HepG2 (cell line): ENCODE measurements at regions not wholly inside any gene's neighbourhood (a gene's known extent, or its start where the extent isn't known, plus 50 kb on each side); places are given as distances from the start of the nearest gene placed in this dataset.

Experiments
- ATAC-seq: fragments of 200-7000 bp; cut with Tn5 transposase; 3 replicates; pipeline ENCODE4 v1.9.1; 2020; ENCODE audit warnings: mild to moderate bottlenecking, moderate library complexity
- BruUV-seq: library from RNA; stranded (reverse); fragments of 400-500 nt; replicated peaks from 2 replicates; lab custom pipeline; 2021; lab: Mats Ljungman, UMichigan
- CTCF ChIA-PET: fragments of 300-600 bp; formaldehyde crosslinking; extraction: SDS; loops from one replicate; lab custom pipeline; 2021; ENCODE audit warnings: low total read pairs, inconsistent platforms, low intra/inter-chr PET ratio; lab: Yijun Ruan, JAX
- POLR2A ChIA-PET: fragments of 350-600 bp; sonication (Branson Sonifier 250); formaldehyde crosslinking; loops from one replicate; lab custom pipeline; 2020; ENCODE audit warnings: antibody characterized with exemption, inconsistent platforms; lab: Yijun Ruan, JAX
- DNase-seq: peaks from one replicate; pipeline ENCODE4 v3.0.0-alpha.2; 2015; ENCODE audit warnings: low spot score
- FAIRE-seq: peaks from 3 replicates; lab custom pipeline; 2011; peaks lifted over from hg19 to GRCh38; lab: Jason Lieb, UNC
- H2AFZ ChIP-seq: one replicate; pipeline ENCODE4 v1.6.1; 2011; ENCODE audit warnings: low read length, inconsistent platforms
- H3K27ac ChIP-seq: fragments of 300-600 bp; 3 replicates; pipeline ENCODE4 v1.8.0; 2011; ENCODE audit warnings: mixed run types, mild to moderate bottlenecking, mixed read lengths, low read length, inconsistent platforms; ENCODE audit not compliant: insufficient read depth; ENCODE audit errors: extremely low read length
- H3K27me3 ChIP-seq, 2 experiments: fragments of 200-600 bp in 1 of 2; 2 replicates in 1 of 2; 3 replicates in 1 of 2; pipeline versions ENCODE4 v1.6.0 to v1.8.0; 2011; ENCODE audit warnings: low read length in 2 of 2, mild to moderate bottlenecking in 2 of 2, moderate library complexity in 2 of 2, inconsistent platforms in 1 of 2; ENCODE audit not compliant: insufficient read depth in 2 of 2, control insufficient read depth in 1 of 2
- H3K36me3 ChIP-seq, 2 experiments: fragments of 200-600 bp in 1 of 2; replicated peaks in 1 of 2; 2 replicates in 1 of 2; 3 replicates in 1 of 2; pipeline versions ENCODE4 v1.5.1 to v1.8.0; 2011; ENCODE audit warnings: low read length in 2 of 2, inconsistent platforms in 1 of 2; ENCODE audit not compliant: insufficient read depth in 2 of 2, control insufficient read depth in 1 of 2
- H3K4me1 ChIP-seq: 2 replicates; pipeline ENCODE4 v1.5.1; 2012; ENCODE audit warnings: low read length, inconsistent platforms; ENCODE audit not compliant: insufficient read depth
- H3K4me2 ChIP-seq: 2 replicates; pipeline ENCODE4 v1.6.0; 2011; ENCODE audit warnings: low read depth, low read length, inconsistent platforms
- H3K4me3 ChIP-seq, 3 experiments: fragments of 200-600 bp in 1 of 3; sonication (generic), shearing (Covaris generic) in 1 of 3; replicated peaks in 1 of 3; 2 replicates each; pipeline ENCODE4 v1.5.1; 2011 to 2016; ENCODE audit warnings: low read length in 3 of 3, inconsistent platforms in 2 of 3, low read depth in 2 of 3, mild to moderate bottlenecking in 2 of 3, control low read depth in 1 of 3, mixed read lengths in 1 of 3; ENCODE audit not compliant: insufficient read depth in 1 of 3
- H3K79me2 ChIP-seq: one replicate; pipeline ENCODE4 v1.6.1; 2011; ENCODE audit warnings: low read length, inconsistent platforms; ENCODE audit not compliant: insufficient read depth
- H3K9ac ChIP-seq: 2 replicates; pipeline ENCODE4 v1.6.0; 2011; ENCODE audit warnings: mild to moderate bottlenecking, low read depth, low read length, inconsistent platforms; ENCODE audit not compliant: insufficient read depth
- H3K9me3 ChIP-seq: 2 replicates; pipeline ENCODE4 v1.5.1; 2012; ENCODE audit warnings: mild to moderate bottlenecking, low read length
- H4K20me1 ChIP-seq: 2 replicates; pipeline ENCODE4 v1.6.0; 2011; ENCODE audit warnings: inconsistent platforms, mild to moderate bottlenecking, low read length, moderate library complexity; ENCODE audit not compliant: insufficient read depth
- FIP1L1 ChIP-seq: fragments of 200-400 bp; formaldehyde crosslinking; IDR thresholded peaks from 2 replicates; pipeline ENCODE4 v1.6.1; 2018; ENCODE audit warnings: low read depth, mild to moderate bottlenecking, low read length, moderate library complexity, borderline replicate concordance; ENCODE audit not compliant: insufficient read depth
- KLF12 ChIP-seq: sonication (generic); formaldehyde crosslinking; IDR thresholded peaks from 2 replicates; pipeline ENCODE4 v1.4.0; 2020; ENCODE audit warnings: missing genetic modification reagents, borderline replicate concordance
- KMT2A ChIP-seq: sonication (generic); formaldehyde crosslinking; IDR thresholded peaks from 2 replicates; pipeline ENCODE4 v1.4.0; 2020; ENCODE audit warnings: missing genetic modification reagents
- NFIC ChIP-seq: IDR thresholded peaks from 2 replicates; pipeline ENCODE4 v1.6.1; 2012; ENCODE audit warnings: mild to moderate bottlenecking, low read length, inconsistent platforms
- RBFOX2 ChIP-seq: fragments of 200-400 bp; formaldehyde crosslinking; IDR thresholded peaks from 2 replicates; pipeline ENCODE4 v1.6.1; 2017; ENCODE audit warnings: low read depth, mild to moderate bottlenecking, low read length
- RORA ChIP-seq: sonication (generic); formaldehyde crosslinking; IDR thresholded peaks from 2 replicates; pipeline ENCODE4 v1.5.0; 2020; ENCODE audit warnings: mild to moderate bottlenecking, missing genetic modification reagents, moderate library complexity
- TCF12 ChIP-seq, 2 experiments: fragments of 450-650 bp in 1 of 2; sonication (generic) in 1 of 2; formaldehyde crosslinking in 1 of 2; IDR thresholded peaks; 2 replicates each; pipeline versions ENCODE4 v1.6.1 to v1.8.0; 2017 to 2022; ENCODE audit warnings: antibody characterized with exemption in 1 of 2, mild to moderate bottlenecking in 1 of 2, missing genetic modification reagents in 1 of 2, moderate library complexity in 1 of 2
- TEAD3 ChIP-seq: optimal IDR thresholded peaks from 2 replicates; pipeline ENCODE3; 2016; ENCODE audit warnings: borderline replicate concordance
- ZGPAT ChIP-seq: IDR thresholded peaks from 2 replicates; pipeline ENCODE4 v1.6.1; 2016; ENCODE audit warnings: mild to moderate bottlenecking
- ZKSCAN5 ChIP-seq: sonication (generic); formaldehyde crosslinking; IDR thresholded peaks from 2 replicates; pipeline ENCODE4 v1.5.1; 2020; ENCODE audit warnings: mild to moderate bottlenecking, missing genetic modification reagents
- ZNF281 ChIP-seq: sonication (generic); formaldehyde crosslinking; IDR thresholded peaks from 2 replicates; pipeline ENCODE4 v1.4.0; 2020; ENCODE audit warnings: missing genetic modification reagents, borderline replicate concordance
- ZNF597 ChIP-seq: sonication (generic); formaldehyde crosslinking; IDR thresholded peaks from 2 replicates; pipeline ENCODE4 v1.5.0; 2020; ENCODE audit warnings: missing genetic modification reagents
- WGBS: methylation state at CpG from one replicate; pipeline ENCODE4 v1.1.6; 2017; ENCODE audit warnings: low lambda C conversion rate; 5-methylcytosine and 5-hydroxymethylcytosine counted together
- in situ Hi-C: cut with HindIII; loops from 2 replicates; pipeline ENCODE4 v1.10.0; 2017; ENCODE audit warnings: low pct_unique_long_range_greater_than_20kb; ENCODE audit not compliant: extremely low pct_ligation_motif_present
- intact Hi-C: fragments of 100-400 bp; cut with micrococcal nuclease; formaldehyde crosslinking; loops from one replicate; pipeline ENCODE4 v1.10.0; 2022; ENCODE audit not compliant: unreplicated experiment

GRCh38 chr12:97756066-97756666 lies 293.6 kb downstream of the RMST start:
- 18% methylated on average over 10 of the region's 10 CpGs for WGBS
- intact Hi-C loops (no loop called here), in situ Hi-C loops (no loop called here)
- no peak for DNase-seq
- Histone ChIP-seq H3K4me3 (no peak overlapping the region), H3K27me3 (no peaks in the 10 kb centered on the region), H3K27ac (no peak overlapping the region), H3K79me2 (no peaks in the 10 kb centered on the region), H3K9me3 (no peaks in the 10 kb centered on the region), H3K4me2 (no peak overlapping the region), H3K4me1 (peaks cover 6% of the 10 kb centered on the region; the same call in 1 of the 2 replicates), H4K20me1 (no peaks in the 10 kb centered on the region), H3K36me3 (no peaks in the 10 kb centered on the region), H3K9ac (no peak overlapping the region), H2AFZ (no peak overlapping the region)
- ATAC-seq, result no peak
- no peak for FAIRE-seq
- no TSS peak for BruUV-seq
- CTCF ChIA-PET, result no interaction called here
- POLR2A ChIA-PET, result no interaction called here
- no peak for TF ChIP-seq KLF12

GRCh38 chr12:97756741-97757140 lies 294.1 kb downstream of the RMST start:
- no peak overlapping the region for H3K9ac ChIP-seq
- POLR2A ChIA-PET, result no interaction called here
- H2AFZ ChIP-seq, result no peak overlapping the region
- H3K4me2 ChIP-seq, result no peak overlapping the region
- ATAC-seq, result no peak
- TF ChIP-seq TCF12 (IDR thresholded peaks at IDR 0.05) (no peak), TCF12 (CRISPR knock-in tag; IDR thresholded peaks at IDR 0.05) (no peak), RBFOX2 (no peak), ZNF281 (CRISPR knock-in tag) (no peak), ZNF597 (no peak), FIP1L1 (no peak), ZGPAT (CRISPR knock-in tag) (no peak), KMT2A (no peak), ZKSCAN5 (no peak), NFIC (no peak), RORA (no peak), TEAD3 (CRISPR knock-in tag) (no peak)
- peaks cover 6% of the 10 kb centered on the region; the same call in 1 of the 2 replicates for H3K4me1 ChIP-seq
- DNase-seq, result no peak
- WGBS, result 17% methylated on average over 2 of the region's 2 CpGs
- intact Hi-C loops (no loop called here), in situ Hi-C loops (no loop called here)
- no peaks in the 10 kb centered on the region for H3K36me3 ChIP-seq
- H4K20me1 ChIP-seq, result no peaks in the 10 kb centered on the region
- no peak overlapping the region for H3K27ac ChIP-seq
- CTCF ChIA-PET, result no interaction called here
- no peaks in the 10 kb centered on the region for H3K79me2 ChIP-seq
- no peak for FAIRE-seq
- peaks cover 2% of the 10 kb centered on the region; the same call in 1 of the 2 replicates for H3K9me3 ChIP-seq
- H3K4me3 ChIP-seq, result no peak overlapping the region
- no peaks in the 10 kb centered on the region for H3K27me3 ChIP-seq
- BruUV-seq, result no TSS peak
